B cell (primary cell): ENCODE measurements at regions not wholly inside any gene's neighbourhood (a gene's known extent, or its start where the extent isn't known, plus 50 kb on each side); places are given as distances from the start of the nearest gene placed in this dataset.

ENCODE experiments used
- EZH2 ChIP-seq: IDR thresholded peaks from 2 replicates; pipeline ENCODE4 v1.6.1; 2012; ENCODE audit warnings: borderline replicate concordance, low read depth, mild to moderate bottlenecking, moderate library complexity, low read length; ENCODE audit not compliant: insufficient read depth, poor library complexity, severe bottlenecking
- TF ChIP-seq, protein P1 (sequence below): fragments of 200-600 bp; IDR thresholded peaks from one replicate; pipeline ENCODE4 v1.8.0; 2022; ENCODE audit warnings: antibody characterized with exemption, mild to moderate bottlenecking

DNA sequence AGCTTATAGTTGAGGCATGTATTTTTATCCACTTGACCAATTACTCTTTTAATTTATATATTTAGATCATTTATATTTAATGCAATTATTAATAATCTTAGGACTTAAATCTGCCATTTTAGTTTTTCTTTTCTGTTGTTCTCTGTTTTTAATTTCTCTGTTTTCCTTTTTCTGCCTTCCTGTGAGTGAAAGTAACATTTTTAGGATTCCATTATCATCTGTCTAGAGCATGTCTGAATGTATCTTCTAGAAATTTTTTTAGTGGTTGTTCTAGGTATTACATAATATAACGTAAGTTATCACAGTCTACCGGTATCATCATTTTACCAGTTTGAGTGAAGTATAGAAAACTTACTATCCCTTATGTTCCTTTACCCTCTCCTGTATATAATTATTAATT is 197.3 kb downstream of the UNC5CL start:
- TF ChIP-seq, protein P1, sequence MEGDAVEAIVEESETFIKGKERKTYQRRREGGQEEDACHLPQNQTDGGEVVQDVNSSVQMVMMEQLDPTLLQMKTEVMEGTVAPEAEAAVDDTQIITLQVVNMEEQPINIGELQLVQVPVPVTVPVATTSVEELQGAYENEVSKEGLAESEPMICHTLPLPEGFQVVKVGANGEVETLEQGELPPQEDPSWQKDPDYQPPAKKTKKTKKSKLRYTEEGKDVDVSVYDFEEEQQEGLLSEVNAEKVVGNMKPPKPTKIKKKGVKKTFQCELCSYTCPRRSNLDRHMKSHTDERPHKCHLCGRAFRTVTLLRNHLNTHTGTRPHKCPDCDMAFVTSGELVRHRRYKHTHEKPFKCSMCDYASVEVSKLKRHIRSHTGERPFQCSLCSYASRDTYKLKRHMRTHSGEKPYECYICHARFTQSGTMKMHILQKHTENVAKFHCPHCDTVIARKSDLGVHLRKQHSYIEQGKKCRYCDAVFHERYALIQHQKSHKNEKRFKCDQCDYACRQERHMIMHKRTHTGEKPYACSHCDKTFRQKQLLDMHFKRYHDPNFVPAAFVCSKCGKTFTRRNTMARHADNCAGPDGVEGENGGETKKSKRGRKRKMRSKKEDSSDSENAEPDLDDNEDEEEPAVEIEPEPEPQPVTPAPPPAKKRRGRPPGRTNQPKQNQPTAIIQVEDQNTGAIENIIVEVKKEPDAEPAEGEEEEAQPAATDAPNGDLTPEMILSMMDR, result no peak
- TF ChIP-seq EZH2, result no peak
